MM.1S (cell line): ENCODE measurements at regions not wholly inside any gene's neighbourhood (a gene's known extent, or its start where the extent isn't known, plus 50 kb on each side); places are given as distances from the start of the nearest gene placed in this dataset.

Source experiments
- DNase-seq: peaks from one replicate; pipeline ENCODE4 v3.0.0-alpha.2; 2015
- H2AFZ ChIP-seq: fragments of 300-600 bp; sonication (generic); 2 replicates; pipeline ENCODE4 v1.6.0; 2016; ENCODE audit warnings: antibody characterized with exemption, low read length
- H3F3A ChIP-seq: fragments of 300-600 bp; sonication (generic); 2 replicates; pipeline ENCODE4 v1.6.1; 2016; ENCODE audit warnings: mild to moderate bottlenecking, antibody characterized with exemption, low read length, moderate library complexity, mixed read lengths; ENCODE audit not compliant: insufficient read depth
- H3K27ac ChIP-seq: fragments of 300-600 bp; sonication (generic); 2 replicates; pipeline ENCODE4 v1.5.1; 2016; ENCODE audit warnings: mild to moderate bottlenecking, low read length
- H3K27me3 ChIP-seq: fragments of 300-600 bp; sonication (generic); replicated peaks from 2 replicates; pipeline ENCODE4 v1.6.0; 2016; ENCODE audit warnings: low read length; ENCODE audit not compliant: insufficient read depth
- H3K36me3 ChIP-seq: fragments of 300-600 bp; sonication (generic); replicated peaks from 2 replicates; pipeline ENCODE4 v1.6.1; 2016; ENCODE audit warnings: mild to moderate bottlenecking, low read length, mixed read lengths; ENCODE audit not compliant: insufficient read depth
- H3K4me1 ChIP-seq: fragments of 300-600 bp; sonication (generic); 2 replicates; pipeline ENCODE4 v1.6.1; 2016; ENCODE audit warnings: low read length, mixed read lengths
- H3K4me2 ChIP-seq: fragments of 300-600 bp; sonication (generic); 2 replicates; pipeline ENCODE4 v1.6.0; 2016; ENCODE audit warnings: low read depth, low read length
- H3K4me3 ChIP-seq: fragments of 300-600 bp; sonication (generic); 2 replicates; pipeline ENCODE4 v1.5.1; 2016; ENCODE audit warnings: low read length, mixed read lengths
- H3K79me2 ChIP-seq: fragments of 300-600 bp; sonication (generic); 2 replicates; pipeline ENCODE4 v1.6.1; 2016; ENCODE audit warnings: mixed run types, low read length, mixed read lengths
- H3K9ac ChIP-seq: fragments of 300-600 bp; sonication (generic); 2 replicates; pipeline ENCODE4 v1.6.1; 2016; ENCODE audit warnings: low read length, mixed read lengths
- H3K9me2 ChIP-seq: fragments of 300-600 bp; sonication (generic); replicated peaks from 2 replicates; pipeline ENCODE4 v1.6.1; 2016; ENCODE audit warnings: mild to moderate bottlenecking, low read length, mixed read lengths; ENCODE audit not compliant: insufficient read depth
- H3K9me3 ChIP-seq: fragments of 300-600 bp; sonication (generic); replicated peaks from 2 replicates; pipeline ENCODE4 v1.6.1; 2016; ENCODE audit warnings: mild to moderate bottlenecking, low read length, mixed read lengths; ENCODE audit not compliant: insufficient read depth
- H4K20me1 ChIP-seq: fragments of 300-600 bp; sonication (generic); 2 replicates; pipeline ENCODE4 v1.6.1; 2016; ENCODE audit warnings: mild to moderate bottlenecking, low read length, moderate library complexity, mixed read lengths; ENCODE audit not compliant: insufficient read depth
- EZH2 ChIP-seq: fragments of 300-600 bp; sonication (generic); optimal IDR thresholded peaks from 2 replicates; pipeline ENCODE3; 2017; ENCODE audit warnings: low read depth, mild to moderate bottlenecking, antibody characterized with exemption, low read length, mixed read lengths
- EZH2phosphoT487 ChIP-seq: fragments of 300-600 bp; sonication (generic); IDR thresholded peaks from 2 replicates; pipeline ENCODE4 v1.6.1; 2018; ENCODE audit warnings: antibody characterized with exemption, low read length
- TF ChIP-seq, protein P1 (sequence below): fragments of 300-600 bp; sonication (generic); IDR thresholded peaks from 2 replicates; pipeline ENCODE4 v1.5.1; 2016; ENCODE audit warnings: antibody characterized with exemption, low read length, mixed read lengths

DNA sequence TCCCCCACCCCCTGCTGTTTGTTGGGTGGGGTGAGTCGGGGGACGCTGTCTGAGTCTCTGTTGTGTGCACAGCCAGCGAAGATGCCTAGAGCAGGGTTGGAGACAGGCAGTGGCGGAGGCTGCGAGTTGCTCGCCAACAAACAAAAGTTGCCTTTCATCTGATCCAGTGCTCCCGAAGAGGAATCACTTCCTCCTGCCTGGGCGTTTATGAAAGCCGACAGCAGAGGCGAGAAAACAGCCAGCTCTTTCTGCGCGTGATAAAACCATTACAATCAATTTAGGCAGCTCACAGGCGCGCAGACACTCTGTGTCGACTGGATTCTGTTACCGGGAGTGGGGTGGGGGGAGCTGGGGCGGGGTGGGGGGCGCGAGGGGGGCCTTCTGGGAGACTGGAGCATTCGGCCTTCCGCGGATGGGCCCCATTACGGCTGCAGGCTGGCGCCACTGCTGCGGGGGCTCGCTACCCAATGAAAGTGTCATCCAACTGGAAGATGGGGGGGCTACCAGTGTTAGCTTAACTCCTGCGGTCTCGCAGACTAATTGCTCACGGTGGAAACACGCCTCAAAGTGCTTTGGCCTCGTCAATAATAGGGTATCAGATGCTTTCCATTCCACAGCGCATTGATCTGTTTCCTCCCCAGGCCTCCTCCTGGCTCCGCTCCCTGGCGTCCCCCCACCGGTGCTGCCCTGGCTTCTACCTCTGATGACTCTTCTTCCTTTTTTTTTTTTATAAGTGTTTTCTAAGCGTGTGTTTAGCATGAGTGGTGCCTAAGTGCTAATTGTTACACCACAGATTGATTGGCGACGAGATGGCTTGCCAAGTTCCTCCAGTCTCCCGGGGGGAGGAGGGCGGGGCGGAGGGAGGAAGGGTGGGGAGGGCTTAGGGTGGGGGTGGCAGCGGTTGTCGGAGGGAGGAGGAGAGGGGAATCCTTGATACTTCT is 678.4 kb downstream of the MED13L start:
- no peaks in the 10 kb centered on the region for H3K36me3 ChIP-seq
- H3K27ac ChIP-seq: no peak overlapping the region
- TF ChIP-seq EZH2: no peak
- TF ChIP-seq, protein P1, sequence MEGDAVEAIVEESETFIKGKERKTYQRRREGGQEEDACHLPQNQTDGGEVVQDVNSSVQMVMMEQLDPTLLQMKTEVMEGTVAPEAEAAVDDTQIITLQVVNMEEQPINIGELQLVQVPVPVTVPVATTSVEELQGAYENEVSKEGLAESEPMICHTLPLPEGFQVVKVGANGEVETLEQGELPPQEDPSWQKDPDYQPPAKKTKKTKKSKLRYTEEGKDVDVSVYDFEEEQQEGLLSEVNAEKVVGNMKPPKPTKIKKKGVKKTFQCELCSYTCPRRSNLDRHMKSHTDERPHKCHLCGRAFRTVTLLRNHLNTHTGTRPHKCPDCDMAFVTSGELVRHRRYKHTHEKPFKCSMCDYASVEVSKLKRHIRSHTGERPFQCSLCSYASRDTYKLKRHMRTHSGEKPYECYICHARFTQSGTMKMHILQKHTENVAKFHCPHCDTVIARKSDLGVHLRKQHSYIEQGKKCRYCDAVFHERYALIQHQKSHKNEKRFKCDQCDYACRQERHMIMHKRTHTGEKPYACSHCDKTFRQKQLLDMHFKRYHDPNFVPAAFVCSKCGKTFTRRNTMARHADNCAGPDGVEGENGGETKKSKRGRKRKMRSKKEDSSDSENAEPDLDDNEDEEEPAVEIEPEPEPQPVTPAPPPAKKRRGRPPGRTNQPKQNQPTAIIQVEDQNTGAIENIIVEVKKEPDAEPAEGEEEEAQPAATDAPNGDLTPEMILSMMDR: no peak
- no peak for TF ChIP-seq EZH2phosphoT487
- H3F3A ChIP-seq: no peaks in the 10 kb centered on the region
- no peaks in the 10 kb centered on the region for H3K27me3 ChIP-seq
- H3K79me2 ChIP-seq: no peaks in the 10 kb centered on the region
- no peaks in the 10 kb centered on the region for H3K4me1 ChIP-seq
- no peak overlapping the region for H3K4me2 ChIP-seq
- no peaks in the 10 kb centered on the region for H3K9me3 ChIP-seq
- H3K9ac ChIP-seq: no peak overlapping the region
- no peaks in the 10 kb centered on the region for H4K20me1 ChIP-seq
- no peaks in the 10 kb centered on the region for H3K9me2 ChIP-seq
- no peak for DNase-seq
- H2AFZ ChIP-seq: no peak overlapping the region
- no peak overlapping the region for H3K4me3 ChIP-seq

DNA sequence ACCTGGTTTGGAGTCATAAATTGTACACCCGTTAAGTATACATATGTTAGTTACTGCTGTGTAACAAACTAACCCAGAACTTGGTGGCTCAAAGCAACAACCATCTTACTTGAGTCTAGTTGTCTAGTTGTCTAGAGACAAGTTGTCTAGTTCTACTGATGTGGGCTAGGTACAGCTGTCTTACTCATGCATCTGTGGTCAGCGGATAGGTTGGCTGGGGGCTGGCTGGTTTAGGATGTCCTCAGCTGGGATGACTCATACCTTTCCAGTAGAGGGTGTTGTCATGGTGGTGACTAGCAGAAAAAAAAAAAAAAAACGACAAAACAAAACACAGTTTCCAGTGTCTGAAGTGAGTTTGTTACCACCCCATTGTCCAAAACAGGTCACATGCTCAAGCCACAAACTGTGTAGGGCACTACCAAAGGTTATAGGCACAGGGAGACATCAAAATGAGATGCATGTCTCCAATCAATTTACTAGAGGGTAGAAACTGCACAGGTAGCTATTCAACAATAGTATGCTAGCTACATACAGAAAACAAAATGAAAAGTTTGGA is 680.3 kb downstream of the MED13L start:
- DNase-seq: no peak
- Histone ChIP-seq H3K9ac (no peak overlapping the region), H3K36me3 (no peaks in the 10 kb centered on the region), H2AFZ (no peak overlapping the region), H3K4me1 (no peaks in the 10 kb centered on the region), H3K9me2 (no peaks in the 10 kb centered on the region), H3F3A (no peaks in the 10 kb centered on the region), H3K27ac (no peak overlapping the region), H3K9me3 (no peaks in the 10 kb centered on the region), H3K4me2 (no peak overlapping the region), H4K20me1 (no peaks in the 10 kb centered on the region), H3K27me3 (no peaks in the 10 kb centered on the region), H3K79me2 (no peaks in the 10 kb centered on the region), H3K4me3 (no peak overlapping the region)
- no peak for TF ChIP-seq EZH2phosphoT487
- TF ChIP-seq EZH2: no peak
- TF ChIP-seq, protein P1: no peak

DNA sequence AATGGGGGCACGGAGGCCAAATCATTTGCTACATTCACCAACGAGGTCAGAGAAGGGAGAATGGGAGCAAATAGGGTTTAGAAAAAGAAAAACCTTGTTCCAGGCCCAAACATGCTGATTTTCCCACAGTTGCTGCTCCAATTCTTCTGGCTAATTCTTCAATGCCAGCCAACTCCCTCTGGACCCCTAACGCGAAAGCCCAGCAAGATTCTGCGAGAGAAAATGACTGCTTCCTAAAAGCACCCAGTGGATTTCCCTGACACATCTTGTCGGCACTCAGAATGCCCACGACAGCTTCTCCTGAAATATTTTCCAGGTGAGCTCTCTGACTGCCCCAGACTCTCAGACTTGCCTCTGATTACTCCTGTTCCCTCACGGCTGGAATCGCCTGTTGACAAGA is 689.4 kb downstream of the MED13L start:
- no peak overlapping the region for H3K4me2 ChIP-seq
- no peaks in the 10 kb centered on the region for H3K9me3 ChIP-seq
- no peaks in the 10 kb centered on the region for H4K20me1 ChIP-seq
- no peak overlapping the region for H2AFZ ChIP-seq
- no peaks in the 10 kb centered on the region for H3K79me2 ChIP-seq
- no peaks in the 10 kb centered on the region for H3K4me1 ChIP-seq
- H3K27ac ChIP-seq: no peak overlapping the region
- no peak overlapping the region for H3K9ac ChIP-seq
- no peaks in the 10 kb centered on the region for H3K36me3 ChIP-seq
- no peaks in the 10 kb centered on the region for H3F3A ChIP-seq
- H3K4me3 ChIP-seq: no peak overlapping the region
- no peaks in the 10 kb centered on the region for H3K9me2 ChIP-seq
- DNase-seq: no peak
- H3K27me3 ChIP-seq: no peaks in the 10 kb centered on the region
- TF ChIP-seq EZH2 (no peak), EZH2phosphoT487 (no peak)
- TF ChIP-seq, protein P1: no peak
